HG02852 (cell line): ENCODE measurements at regions not wholly inside any gene's neighbourhood (a gene's known extent, or its start where the extent isn't known, plus 50 kb on each side); places are given as distances from the start of the nearest gene placed in this dataset.

Experiments used
- ATAC-seq: cut with Tn5 transposase; IDR thresholded peaks from one replicate; pipeline ENCODE4 v1.9.1; 2021; ENCODE audit warnings: mild to moderate bottlenecking, moderate library complexity; ENCODE audit not compliant: unreplicated experiment

DNA sequence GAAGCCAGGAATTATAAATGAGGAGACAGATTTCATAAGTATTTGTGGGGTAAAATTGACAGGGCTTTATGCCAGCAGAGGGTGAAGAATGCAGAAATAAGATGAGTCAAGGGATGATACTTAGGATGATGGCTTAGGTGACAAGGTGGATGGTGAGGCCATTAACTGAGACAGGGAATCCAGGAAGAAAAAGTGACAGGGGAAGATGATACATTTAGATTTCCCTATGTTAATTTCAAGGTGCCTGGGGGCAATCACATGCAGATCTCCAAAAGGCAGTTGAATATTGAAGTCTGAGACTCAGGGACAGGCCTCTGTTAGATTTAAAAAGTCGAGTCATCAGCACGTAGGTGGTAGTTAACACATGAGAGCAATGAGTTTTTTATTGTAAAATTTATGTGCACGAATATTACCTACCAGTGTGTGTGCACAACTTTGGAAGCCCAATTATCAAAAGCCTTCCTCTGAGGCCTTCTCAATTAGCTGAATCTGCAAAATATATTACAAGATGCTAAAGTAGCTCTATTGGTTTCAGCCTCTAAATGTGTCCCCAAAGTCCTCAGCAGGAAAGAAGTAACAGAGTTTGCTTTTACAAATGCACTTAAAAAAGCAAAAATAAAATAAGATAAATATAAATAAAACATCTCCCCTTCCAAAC is 67.9 kb upstream of the CHL1 start:
- no peak for ATAC-seq

DNA sequence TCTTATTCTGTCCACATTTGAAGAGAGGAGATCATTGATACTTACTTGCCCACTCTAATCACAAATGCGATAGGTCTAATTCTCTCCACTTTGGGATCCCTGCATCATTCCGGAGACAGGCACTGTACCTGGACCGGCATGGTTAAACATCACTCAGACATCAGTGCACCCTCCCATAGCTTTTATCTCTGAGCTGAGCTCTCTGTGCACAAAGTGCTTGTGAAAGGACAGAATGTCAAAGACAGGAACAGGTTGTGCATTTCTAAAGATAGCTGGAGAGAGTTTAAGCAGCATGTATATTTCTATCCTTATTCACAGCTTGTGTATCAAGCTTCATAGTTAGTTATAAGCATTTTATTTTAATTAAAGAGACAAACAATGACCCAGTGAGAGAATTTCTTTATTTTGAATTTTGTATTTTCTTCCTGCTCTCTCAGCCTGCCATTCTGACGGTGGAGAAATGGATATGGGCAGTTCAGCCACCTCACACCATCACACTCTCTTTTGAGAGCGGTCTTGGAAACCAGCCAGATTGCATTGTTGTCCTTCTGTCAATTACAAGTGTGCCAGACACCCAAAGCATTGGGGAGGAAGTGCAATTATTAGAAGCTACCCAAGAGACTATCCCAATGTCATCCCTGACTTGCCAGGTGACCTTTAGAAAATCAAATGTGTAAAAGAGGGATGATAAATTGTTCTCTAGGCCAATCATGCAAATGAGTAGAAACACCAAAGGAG is 65.2 kb upstream of the CHL1 start:
- ATAC-seq, result no peak

DNA sequence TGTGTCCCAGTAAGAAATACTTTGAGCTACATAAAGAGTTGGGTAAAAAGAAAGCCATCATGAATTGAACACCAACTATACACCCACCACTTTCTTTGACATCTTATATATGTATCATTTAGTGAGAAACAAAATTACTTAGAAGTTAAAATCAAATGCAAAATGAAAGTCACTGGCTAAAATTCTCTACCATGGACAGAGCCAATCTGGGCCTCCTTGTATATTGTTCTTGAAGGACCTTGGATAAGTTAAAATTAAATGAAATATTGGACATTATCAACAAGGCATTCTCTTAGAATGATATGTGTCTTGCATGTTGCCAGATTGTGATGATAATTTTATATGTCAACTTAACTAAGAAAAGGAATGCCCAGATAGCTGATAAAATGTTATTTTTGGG is 64.2 kb upstream of the CHL1 start:
- ATAC-seq, result no peak

DNA sequence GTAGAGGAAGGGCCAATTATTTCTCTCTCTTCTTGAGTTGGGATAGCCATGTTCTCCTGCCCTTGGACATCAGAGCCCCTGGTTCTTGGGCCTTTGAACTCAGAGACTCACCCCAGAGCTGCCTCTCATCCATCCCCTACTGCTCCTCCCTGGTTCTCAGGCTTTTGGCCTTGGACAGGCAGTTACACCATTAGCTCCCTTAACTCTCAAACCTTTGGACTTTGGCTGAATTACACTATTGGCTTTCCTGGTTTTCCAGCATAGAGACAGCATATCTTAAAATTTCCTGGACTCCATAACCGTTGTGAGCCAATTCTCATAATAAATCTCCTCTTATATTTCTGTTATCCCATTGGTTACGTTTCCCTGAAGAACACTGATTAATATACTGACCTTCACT is 63.7 kb upstream of the CHL1 start:
- ATAC-seq, result no peak

DNA sequence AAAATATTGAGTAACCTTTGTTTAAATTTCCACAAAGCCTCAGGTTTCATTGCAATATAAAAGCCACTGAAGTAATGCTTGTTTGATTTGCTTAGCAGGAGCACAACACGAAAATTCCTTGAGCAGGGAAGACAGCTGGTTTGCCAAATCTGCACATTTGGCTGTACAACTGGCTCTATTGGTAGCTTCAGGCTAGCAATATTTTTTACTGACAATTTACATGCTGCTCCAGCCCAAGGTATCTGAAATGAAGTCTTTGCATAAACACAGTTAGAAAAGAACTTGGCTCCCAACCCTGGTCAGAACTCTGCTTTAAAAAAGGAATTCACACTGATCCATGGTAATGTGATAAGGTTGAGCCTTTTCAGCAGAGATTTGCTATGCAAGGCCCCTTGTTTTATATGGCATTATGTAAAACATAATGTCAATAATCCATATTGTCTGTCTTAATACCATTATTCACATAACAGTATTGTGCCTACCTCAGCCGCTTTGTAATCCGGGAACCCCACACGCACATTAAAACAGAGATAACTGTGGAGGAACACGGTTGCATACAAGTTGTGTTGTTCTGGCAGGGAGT is 55.7 kb upstream of the CHL1 start:
- ATAC-seq, result no peak
